ENCODE measurements at regions not wholly inside any gene's neighbourhood (a gene's known extent, or its start where the extent isn't known, plus 50 kb on each side); places are given as distances from the start of the nearest gene placed in this dataset.
A peak's percentile ranks its signal among the peaks of the same experiment; 100 is the strongest.
"Not testable (repeated sequence)": the region's sequence is repeated elsewhere in the genome, so short reads cannot be mapped to it uniquely, and the experiment has no call there.

DNA sequence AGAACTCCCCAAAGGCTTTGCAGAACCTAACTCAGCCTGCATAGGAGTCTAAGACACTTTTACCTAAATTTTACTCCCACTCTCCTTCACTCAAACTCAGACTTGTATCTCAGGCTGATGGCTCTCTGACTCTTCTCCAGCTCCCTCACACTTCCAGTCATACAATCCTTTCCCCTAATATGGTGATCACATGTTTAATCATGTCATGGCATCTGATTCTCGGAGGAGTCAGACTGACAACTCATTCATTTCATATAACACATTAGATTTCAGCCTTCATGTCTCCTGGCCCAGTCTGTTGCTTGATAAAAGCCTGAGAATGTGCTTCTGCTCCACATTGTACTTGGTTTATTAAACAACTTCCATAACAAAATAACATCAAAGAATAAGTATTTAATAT is 1503.9 kb upstream of the TENM4 start:
- H3K27ac ChIP-seq = peak overlapping the region; percentile 1
- no peak for DNase-seq (ENCODE audit: low read depth, low spot score)

- no peak for DNase-seq (ENCODE audit: low read depth, low spot score)
- no peak overlapping the region for H3K27ac ChIP-seq
Observed at GRCh38 chr11:80943226-80943625, 1502.4 kb upstream of the TENM4 start.

- no peak for DNase-seq (ENCODE audit: low read depth, low spot score)
- H3K27ac ChIP-seq = no peak overlapping the region
Observed at GRCh38 chr11:80937842-80938241, 1497.0 kb upstream of the TENM4 start.

- no peak overlapping the region for H3K27ac ChIP-seq
- DNase-seq (ENCODE audit: low read depth, low spot score) = no peak
Observed at GRCh38 chr11:80930038-80930437, 1489.2 kb upstream of the TENM4 start.

DNA sequence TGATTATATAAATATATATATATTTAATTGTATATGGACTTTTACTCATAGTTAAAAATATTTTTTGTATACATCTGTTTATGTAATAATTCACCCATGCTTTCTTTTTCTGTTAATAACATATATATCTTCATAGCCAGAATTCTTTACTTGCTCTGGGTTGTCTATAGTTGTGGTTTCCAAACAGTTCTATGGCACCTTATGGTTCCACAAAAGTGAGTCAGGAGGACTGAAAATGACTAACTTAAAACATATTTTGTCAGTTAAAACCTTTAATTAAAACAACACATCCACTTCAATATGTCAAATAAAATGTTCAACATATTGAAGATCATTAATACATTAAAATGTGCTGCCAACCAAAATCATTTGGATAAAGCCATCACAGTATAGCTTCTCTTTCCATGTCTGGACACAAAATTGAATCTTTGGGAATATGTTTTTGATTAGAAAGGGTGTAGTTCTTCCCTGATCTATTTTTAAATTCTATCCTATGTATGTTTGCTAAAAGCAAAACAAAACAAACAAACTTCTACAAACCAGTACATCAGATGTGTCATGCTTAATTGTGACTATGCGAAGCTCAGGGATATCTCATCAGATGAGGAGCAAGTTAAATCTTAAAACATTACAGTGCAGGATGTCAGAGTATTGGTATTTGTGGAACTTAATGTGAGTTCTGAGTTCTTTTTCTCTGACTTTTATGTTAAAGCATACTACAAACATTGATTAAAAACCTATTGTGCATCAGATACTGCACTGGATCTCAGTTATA is 1488.4 kb upstream of the TENM4 start:
- no peak overlapping the region for H3K27ac ChIP-seq
- no peak for DNase-seq (ENCODE audit: low read depth, low spot score)

- no peak for DNase-seq (ENCODE audit: low read depth, low spot score)
- no peak overlapping the region for H3K27ac ChIP-seq
Observed at GRCh38 chr11:80925321-80925720, 1484.5 kb upstream of the TENM4 start.

DNA sequence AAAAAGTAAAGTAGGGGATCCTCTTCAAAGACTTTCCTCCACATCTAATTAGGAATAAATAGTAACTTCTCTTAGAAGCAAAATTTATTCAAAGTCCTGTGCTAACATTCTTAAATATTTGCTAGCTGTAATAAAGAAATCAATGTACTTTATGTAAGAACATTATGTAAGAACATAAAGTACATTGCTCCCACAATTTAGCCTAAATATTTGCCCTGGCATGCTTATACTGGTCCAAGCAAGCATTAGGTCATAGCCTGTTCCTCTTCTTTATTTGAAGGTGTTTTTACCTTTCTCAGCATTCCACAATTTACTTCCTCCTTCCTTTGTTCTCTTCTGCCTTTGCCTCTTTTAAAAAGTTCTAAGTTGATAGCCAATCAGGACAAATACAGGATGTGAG is 1480.5 kb upstream of the TENM4 start:
- DNase-seq (ENCODE audit: low read depth, low spot score) = not testable (repeated sequence)
- peak overlapping the region; percentile 67 for H3K27ac ChIP-seq

DNA sequence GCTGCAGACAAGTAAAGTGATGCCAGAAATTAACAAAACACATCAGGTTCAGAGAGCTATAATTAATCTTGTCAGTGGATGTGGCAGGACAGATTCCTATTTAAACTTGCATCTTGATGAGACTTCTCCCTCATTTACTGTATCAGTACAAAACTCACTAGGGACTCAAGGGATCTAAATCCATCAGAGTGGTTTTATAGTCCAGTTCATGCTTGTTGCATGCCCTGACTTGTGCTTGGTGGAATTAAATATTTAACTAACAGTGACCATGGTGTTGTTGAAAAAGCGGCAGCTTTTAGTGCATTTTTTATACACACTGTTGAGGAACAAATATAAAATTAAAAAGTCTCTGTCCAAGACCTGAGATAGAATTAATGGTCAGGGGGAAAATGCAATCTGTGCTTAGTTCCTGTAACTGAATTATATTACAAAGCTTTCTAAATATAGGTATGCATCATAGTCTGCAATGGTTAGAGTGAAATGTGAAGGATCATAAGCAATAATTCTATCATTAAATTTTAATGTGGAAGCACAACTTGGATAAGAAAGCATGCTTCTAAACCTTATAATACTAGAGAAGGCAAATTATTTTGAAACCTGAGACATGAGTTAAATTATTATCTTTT is 1475.5 kb upstream of the TENM4 start:
- H3K27ac ChIP-seq = peak overlapping the region; percentile 8
- DNase-seq (ENCODE audit: low read depth, low spot score) = no peak

GRCh38 chr11:80914311-80914710 is 1473.5 kb upstream of the TENM4 start:
- no peak for DNase-seq (ENCODE audit: low read depth, low spot score)

GRCh38 chr11:80911666-80912065 is 1470.8 kb upstream of the TENM4 start:
- no peak for DNase-seq (ENCODE audit: low read depth, low spot score)
- H3K27ac ChIP-seq = no peak overlapping the region

More at GRCh38 chr11:80914311-80914710, 1473.5 kb upstream of the TENM4 start:
- no peak overlapping the region for H3K27ac ChIP-seq

DNA sequence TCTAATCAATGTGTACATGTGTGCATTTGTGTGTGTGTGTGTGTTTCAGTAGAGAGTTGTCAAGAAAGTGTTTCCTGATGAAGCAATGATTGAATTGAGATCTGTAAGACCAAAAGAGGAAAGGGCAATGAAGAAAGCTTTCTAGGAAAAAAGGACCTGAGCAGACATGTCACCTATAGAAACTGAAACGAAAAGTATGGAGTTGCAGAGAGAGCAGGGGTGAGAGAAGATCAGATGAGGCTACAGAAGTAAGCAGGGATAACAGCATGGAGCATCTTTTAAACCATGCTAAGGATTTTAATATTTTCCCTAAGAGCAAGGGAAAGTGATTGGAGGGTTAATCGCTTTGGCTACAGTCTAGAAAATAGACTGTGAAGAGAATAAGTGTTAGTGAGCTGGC is 1459.4 kb upstream of the TENM4 start:
- H3K27ac ChIP-seq = no peak overlapping the region
- DNase-seq (ENCODE audit: low read depth, low spot score) = no peak

DNA sequence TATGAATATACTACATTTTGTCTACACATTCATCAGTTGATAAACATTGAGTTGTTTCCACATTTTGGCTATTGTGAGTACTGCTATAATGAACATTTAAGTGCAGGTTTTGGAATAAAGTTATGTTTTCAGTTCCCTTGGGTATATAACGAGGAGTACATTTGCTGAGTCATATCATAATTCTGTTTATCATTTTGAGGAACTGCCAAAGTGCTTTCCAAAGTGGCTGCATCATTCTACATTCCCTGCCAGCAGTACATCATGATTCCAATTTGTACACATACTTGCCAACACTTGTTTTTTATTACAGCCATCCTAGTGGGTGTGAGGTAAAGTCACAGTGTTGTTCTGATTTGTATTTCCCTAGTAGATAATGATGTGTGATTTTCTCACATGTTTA is 1458.6 kb upstream of the TENM4 start:
- no peak overlapping the region for H3K27ac ChIP-seq
- peak; percentile 54 for DNase-seq (ENCODE audit: low read depth, low spot score)

GRCh38 chr11:80898910-80899309 is 1458.1 kb upstream of the TENM4 start:
- H3K27ac ChIP-seq = no peak overlapping the region
- no peak for DNase-seq (ENCODE audit: low read depth, low spot score)

GRCh38 chr11:80886684-80887083 is 1445.9 kb upstream of the TENM4 start:
- no peak overlapping the region for H3K27ac ChIP-seq

GRCh38 chr11:80873310-80873999 is 1432.6 kb upstream of the TENM4 start:
- H3K27ac ChIP-seq = no peak overlapping the region
- DNase-seq (ENCODE audit: low read depth, low spot score) = peak; percentile 50

More at GRCh38 chr11:80886684-80887083, 1445.9 kb upstream of the TENM4 start:
- DNase-seq (ENCODE audit: low read depth, low spot score) = no peak

DNA sequence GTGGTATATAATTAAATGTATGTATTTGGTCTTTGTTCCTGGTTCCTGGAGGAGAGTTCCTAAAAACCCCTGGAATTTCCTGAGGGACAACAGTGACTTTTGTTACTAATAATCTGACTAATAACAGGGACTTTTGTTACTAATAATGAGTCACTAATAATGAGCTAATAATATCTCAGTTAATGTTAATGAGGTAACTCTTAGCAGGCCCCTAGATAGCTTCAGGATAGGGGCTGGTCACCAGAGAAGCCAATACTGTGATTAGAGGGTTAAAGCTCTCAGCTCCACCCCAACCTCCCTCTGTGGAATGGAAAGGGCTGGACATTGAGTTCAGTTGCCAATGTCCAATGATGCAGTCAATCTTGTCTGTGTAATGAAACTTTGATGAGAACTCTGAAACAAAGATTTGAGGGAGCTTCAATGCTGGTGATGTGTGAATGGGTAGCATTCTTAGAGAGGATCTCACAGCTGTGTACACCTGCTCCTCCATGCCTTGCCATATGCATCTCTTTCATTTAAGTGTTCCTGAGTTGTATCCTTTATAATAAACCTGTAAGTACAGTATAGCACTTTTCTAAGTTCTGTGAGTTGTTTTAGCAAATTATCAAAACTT is 1431.4 kb upstream of the TENM4 start:
- no peak overlapping the region for H3K27ac ChIP-seq
- no peak for DNase-seq (ENCODE audit: low read depth, low spot score)

DNA sequence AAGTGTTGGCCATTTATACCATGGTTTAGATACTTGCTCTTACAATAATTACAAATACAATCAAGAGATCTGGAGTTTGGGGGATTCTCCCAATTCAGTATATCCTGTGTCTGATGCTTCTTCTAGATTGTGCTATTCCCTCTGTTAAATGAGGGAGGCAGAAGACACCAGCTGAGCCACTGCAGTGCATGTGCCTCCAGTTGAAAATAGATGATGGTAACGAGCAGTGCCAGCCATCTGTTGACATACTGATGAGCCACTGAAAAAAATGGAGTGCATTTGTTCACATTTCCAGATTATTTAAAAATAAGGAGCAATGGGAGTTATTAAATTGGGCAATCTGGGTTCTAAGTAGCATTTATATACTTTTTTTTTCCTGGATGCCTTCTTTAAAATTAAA is 1428.0 kb upstream of the TENM4 start:
- no peak for DNase-seq (ENCODE audit: low read depth, low spot score)
- no peak overlapping the region for H3K27ac ChIP-seq

GRCh38 chr11:80862011-80862410 is 1421.2 kb upstream of the TENM4 start:
- no peak for DNase-seq (ENCODE audit: low read depth, low spot score)
- H3K27ac ChIP-seq = no peak overlapping the region

DNA sequence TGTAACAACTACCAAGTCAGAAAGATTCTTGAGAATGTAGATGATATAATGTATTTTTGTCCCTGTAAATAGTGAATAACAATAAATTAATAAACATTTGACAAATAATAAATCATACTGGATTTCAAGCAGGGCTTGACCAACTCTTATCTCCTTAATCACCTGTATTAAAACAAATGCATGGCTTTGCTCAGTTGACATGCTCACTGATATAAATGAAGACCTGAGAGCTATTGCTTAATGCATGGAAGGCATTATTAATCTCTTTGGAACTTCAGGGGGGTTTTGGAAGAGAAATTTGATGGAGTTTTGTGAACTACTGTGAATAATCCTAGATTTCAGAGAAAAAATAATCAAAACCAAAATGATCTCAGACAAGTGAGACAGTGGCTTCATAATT is 1420.4 kb upstream of the TENM4 start:
- H3K27ac ChIP-seq = no peak overlapping the region
- no peak for DNase-seq (ENCODE audit: low read depth, low spot score)

GRCh38 chr11:80860632-80861031 is 1419.8 kb upstream of the TENM4 start:
- H3K27ac ChIP-seq = no peak overlapping the region
- DNase-seq (ENCODE audit: low read depth, low spot score) = no peak

DNA sequence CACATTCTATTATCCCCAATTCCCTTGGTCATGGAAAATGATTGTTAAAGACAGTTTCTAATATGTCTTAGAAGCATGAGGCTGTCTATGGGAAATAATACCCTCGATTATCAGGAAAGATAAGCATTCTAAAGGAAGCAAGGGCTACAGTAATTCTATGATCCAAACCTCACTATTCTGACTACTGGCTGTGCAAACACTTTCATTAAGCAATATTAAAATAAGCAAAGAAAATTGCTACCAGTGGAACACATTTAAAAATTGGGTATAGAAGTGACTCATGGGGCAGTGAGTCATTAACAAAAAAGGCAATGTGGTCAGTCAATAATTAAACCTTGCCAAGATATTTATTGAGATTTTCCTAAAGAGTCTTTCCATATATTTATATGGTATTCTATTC is 1415.2 kb upstream of the TENM4 start:
- no peak for DNase-seq (ENCODE audit: low read depth, low spot score)
- H3K27ac ChIP-seq = no peak overlapping the region
